GM12878 (cell line): ENCODE measurements at regions not wholly inside any gene's neighbourhood (a gene's known extent, or its start where the extent isn't known, plus 50 kb on each side); places are given as distances from the start of the nearest gene placed in this dataset.

ENCODE experiments used
- ATAC-seq: fragments of 200-7000 bp; cut with Tn5 transposase; 3 replicates; pipeline ENCODE4 v1.9.1; 2020; ENCODE audit warnings: mild to moderate bottlenecking, moderate library complexity
- BruUV-seq: library from RNA; stranded (reverse); fragments of 400-500 nt; replicated peaks from 2 replicates; lab custom pipeline; 2021; lab: Mats Ljungman, UMichigan
- CTCF ChIA-PET: fragments of 300-600 bp; sonication (Branson Sonifier 250); formaldehyde crosslinking; extraction: SDS; loops from one replicate; lab custom pipeline; 2021; ENCODE audit warnings: inconsistent platforms; lab: Yijun Ruan, JAX
- POLR2A ChIA-PET: fragments of 350-600 bp; formaldehyde crosslinking; extraction: SDS; loops from one replicate; lab custom pipeline; 2021; ENCODE audit warnings: inconsistent platforms; lab: Charles Lee
- RAD21 ChIA-PET: fragments of 300-600 bp; sonication (Branson Sonifier 250); formaldehyde crosslinking; loops from one replicate; lab custom pipeline; 2023; ENCODE audit warnings: antibody characterized with exemption; ENCODE audit not compliant: unreplicated experiment; lab: Charles Lee
- SMC1A ChIA-PET: fragments of 300-600 bp; sonication (Branson Sonifier 250); formaldehyde crosslinking; loops from one replicate; lab custom pipeline; 2023; ENCODE audit not compliant: unreplicated experiment, uncharacterized antibody; lab: Charles Lee
- DNase-seq: peaks from one replicate; pipeline ENCODE4 v3.0.0-alpha.2; 2011; ENCODE audit warnings: low read depth, low spot score
- FAIRE-seq: peaks from 3 replicates; lab custom pipeline; 2011; peaks lifted over from hg19 to GRCh38; lab: Jason Lieb, UNC
- H2AFZ ChIP-seq: 2 replicates; pipeline ENCODE4 v1.6.0; 2011; ENCODE audit warnings: low read depth, low read length, control low read depth; ENCODE audit not compliant: control insufficient read depth
- H3K27ac ChIP-seq: 2 replicates; pipeline ENCODE4 v1.5.1; 2011; ENCODE audit warnings: control low read depth; ENCODE audit not compliant: control insufficient read depth, insufficient read depth
- H3K27me3 ChIP-seq, 2 experiments: replicated peaks in 1 of 2; 2 replicates each; pipeline versions ENCODE4 v1.6.0 to v1.6.1; 2011; ENCODE audit warnings: low read length in 1 of 2; ENCODE audit not compliant: control insufficient read depth in 2 of 2, insufficient read depth in 2 of 2
- H3K36me3 ChIP-seq, 2 experiments: 2 replicates each; pipeline ENCODE4 v1.5.1; 2011; ENCODE audit warnings: low read length in 1 of 2; ENCODE audit not compliant: control insufficient read depth in 2 of 2, insufficient read depth in 2 of 2
- H3K4me1 ChIP-seq: 2 replicates; pipeline ENCODE4 v1.6.1; 2011; ENCODE audit warnings: mild to moderate bottlenecking, low read length, moderate library complexity, mixed read lengths; ENCODE audit not compliant: control insufficient read depth, insufficient read depth
- H3K4me2 ChIP-seq: 2 replicates; pipeline ENCODE4 v1.6.0; 2011; ENCODE audit warnings: control low read depth; ENCODE audit not compliant: control insufficient read depth, insufficient read depth
- H3K4me3 ChIP-seq: fragments of 200-600 bp; sonication (generic); 2 replicates; pipeline ENCODE4 v1.5.1; 2016
- H3K79me2 ChIP-seq: 2 replicates; pipeline ENCODE4 v1.6.0; 2011; ENCODE audit warnings: low read length; ENCODE audit not compliant: control insufficient read depth, insufficient read depth
- H3K9ac ChIP-seq: 2 replicates; pipeline ENCODE4 v1.8.0; 2011; ENCODE audit warnings: low read length, control low read depth, mixed read lengths; ENCODE audit not compliant: control insufficient read depth, insufficient read depth
- H3K9me3 ChIP-seq: replicated peaks from 3 replicates; pipeline ENCODE4 v1.5.1; 2011; ENCODE audit warnings: mild to moderate bottlenecking, low read length; ENCODE audit not compliant: control insufficient read depth, insufficient read depth
- H4K20me1 ChIP-seq: 2 replicates; pipeline ENCODE4 v1.6.0; 2011; ENCODE audit not compliant: control insufficient read depth, insufficient read depth
- ASH2L ChIP-seq: fragments of 300-600, 200-600 bp; sonication (generic); IDR thresholded peaks from 2 replicates; pipeline ENCODE4 v1.6.1; 2017; ENCODE audit warnings: low read depth, mild to moderate bottlenecking, borderline replicate concordance
- FOS ChIP-seq: IDR thresholded peaks from 3 replicates; pipeline ENCODE4 v1.6.1; 2011; ENCODE audit warnings: borderline replicate concordance; ENCODE audit not compliant: insufficient read length; ENCODE audit errors: extremely low read depth
- HSF1 ChIP-seq: fragments of 150-350 bp; IDR thresholded peaks from 2 replicates; pipeline ENCODE4 v1.6.1; 2014; ENCODE audit warnings: mild to moderate bottlenecking, low read depth, low read length
- MEF2A ChIP-seq: IDR thresholded peaks from 2 replicates; pipeline ENCODE4 v1.6.1; 2011; ENCODE audit warnings: low read depth, mild to moderate bottlenecking, low read length, moderate library complexity; ENCODE audit not compliant: insufficient read depth
- MTA3 ChIP-seq: IDR thresholded peaks from 2 replicates; pipeline ENCODE4 v1.6.1; 2012; ENCODE audit warnings: low read length, inconsistent platforms, borderline replicate concordance
- NRF1 ChIP-seq: conservative IDR thresholded peaks from 2 replicates; pipeline ENCODE4 v1.6.1; 2011; ENCODE audit warnings: mild to moderate bottlenecking, low read depth, low read length, improper control_type of control experiment
- PKNOX1 ChIP-seq: fragments of 450-650 bp; IDR thresholded peaks from 2 replicates; pipeline ENCODE4 v1.6.1; 2016; ENCODE audit warnings: mild to moderate bottlenecking
- RB1 ChIP-seq: fragments of 450-650 bp; formaldehyde crosslinking; IDR thresholded peaks from 2 replicates; pipeline ENCODE4 v1.6.1; 2017; ENCODE audit warnings: mild to moderate bottlenecking, borderline replicate concordance
- SIN3A ChIP-seq: IDR thresholded peaks from 2 replicates; pipeline ENCODE4 v1.6.1; 2012; ENCODE audit warnings: low read depth, low read length, improper control_type of control experiment
- WGBS: methylation state at CpG from one replicate; pipeline ENCODE4 v1.1.6; 2016; ENCODE audit warnings: low lambda C conversion rate; ENCODE audit not compliant: insufficient replicate concordance, insufficient coverage; ENCODE audit errors: missing lambda C conversion rate; 5-methylcytosine and 5-hydroxymethylcytosine counted together
- in situ Hi-C: fragments of 300-500 bp; cut with MboI; formaldehyde crosslinking; loops from 9 replicates; pipeline ENCODE4 v1.14.3; 2018; ENCODE audit warnings: mixed read lengths
- intact Hi-C: fragments of 100-400 bp; cut with micrococcal nuclease; formaldehyde crosslinking; loops from one replicate; pipeline ENCODE4 v1.14.2; 2022; ENCODE audit not compliant: unreplicated experiment
- TF ChIP-seq, protein P1 (sequence below): IDR thresholded peaks from 2 replicates; pipeline ENCODE4 v1.6.1; 2011; ENCODE audit warnings: low read depth, mild to moderate bottlenecking, low read length, moderate library complexity, borderline replicate concordance; ENCODE audit errors: extremely low read depth
- TF ChIP-seq, protein P2 (sequence below): IDR thresholded peaks from 2 replicates; pipeline ENCODE4 v1.6.1; 2011; ENCODE audit warnings: mild to moderate bottlenecking, low read depth, low read length, moderate library complexity; ENCODE audit not compliant: insufficient replicate concordance

- Histone ChIP-seq H3K27me3 (no peaks in the 10 kb centered on the region), H3K4me1 (no peaks in the 10 kb centered on the region), H3K27ac (no peak overlapping the region), H4K20me1 (no peaks in the 10 kb centered on the region), H3K9me3 (no peaks in the 10 kb centered on the region), H2AFZ (no peak overlapping the region), H3K4me2 (no peak overlapping the region), H3K79me2 (no peaks in the 10 kb centered on the region), H3K36me3 (no peaks in the 10 kb centered on the region), H3K4me3 (no peak overlapping the region), H3K9ac (no peak overlapping the region)
- SMC1A ChIA-PET: no interaction called here
- 20% methylated on average over 2 of the region's 2 CpGs for WGBS
- intact Hi-C loops: no loop called here
- BruUV-seq: no TSS peak
- POLR2A ChIA-PET: no interaction called here
- FAIRE-seq (no peak), DNase-seq (no peak), ATAC-seq (no peak)
- in situ Hi-C loops: no loop called here
- TF ChIP-seq HSF1 (no peak), MTA3 (no peak), MEF2A (no peak), ASH2L (no peak), FOS (no peak), SIN3A (no peak), NRF1 (no peak), PKNOX1 (no peak), RB1 (no peak)
- TF ChIP-seq, protein P1, sequence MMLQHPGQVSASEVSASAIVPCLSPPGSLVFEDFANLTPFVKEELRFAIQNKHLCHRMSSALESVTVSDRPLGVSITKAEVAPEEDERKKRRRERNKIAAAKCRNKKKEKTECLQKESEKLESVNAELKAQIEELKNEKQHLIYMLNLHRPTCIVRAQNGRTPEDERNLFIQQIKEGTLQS: no peak
- TF ChIP-seq, protein P2, sequence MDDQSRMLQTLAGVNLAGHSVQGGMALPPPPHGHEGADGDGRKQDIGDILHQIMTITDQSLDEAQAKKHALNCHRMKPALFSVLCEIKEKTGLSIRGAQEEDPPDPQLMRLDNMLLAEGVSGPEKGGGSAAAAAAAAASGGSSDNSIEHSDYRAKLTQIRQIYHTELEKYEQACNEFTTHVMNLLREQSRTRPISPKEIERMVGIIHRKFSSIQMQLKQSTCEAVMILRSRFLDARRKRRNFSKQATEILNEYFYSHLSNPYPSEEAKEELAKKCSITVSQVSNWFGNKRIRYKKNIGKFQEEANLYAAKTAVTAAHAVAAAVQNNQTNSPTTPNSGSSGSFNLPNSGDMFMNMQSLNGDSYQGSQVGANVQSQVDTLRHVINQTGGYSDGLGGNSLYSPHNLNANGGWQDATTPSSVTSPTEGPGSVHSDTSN: no peak
- CTCF ChIA-PET: interaction anchor here (1.1 kb wide), 1 partner anchor 9 kb away, joined by 3 read pairs; no protein-coding TSS in a partner anchor
- RAD21 ChIA-PET: no interaction called here
Observed at GRCh38 chr16:51429041-51429440, 278.0 kb upstream of the SALL1 start.
